ENCODE measurements at regions not wholly inside any gene's neighbourhood (a gene's known extent, or its start where the extent isn't known, plus 50 kb on each side); places are given as distances from the start of the nearest gene placed in this dataset.

DNA sequence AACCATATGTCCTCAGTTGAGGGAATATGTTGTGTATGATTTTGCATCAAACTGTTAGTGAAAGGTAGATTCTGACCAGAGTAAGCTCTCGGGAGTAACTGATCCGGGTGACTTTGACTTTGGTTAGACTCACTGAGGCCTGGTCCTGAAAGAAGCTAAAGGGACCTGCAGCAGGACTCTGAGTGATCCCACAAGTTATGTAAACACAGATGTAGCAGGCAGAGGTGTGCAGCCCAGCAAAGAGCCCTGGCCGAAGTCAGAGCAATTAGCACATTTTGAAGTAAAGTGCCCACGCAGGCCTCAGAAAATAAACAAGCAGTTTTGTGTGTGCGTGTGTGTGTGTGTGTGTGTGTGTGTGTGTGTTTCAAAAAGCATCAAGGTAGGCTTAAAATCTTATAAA is 245.6 kb upstream of the FERD3L start (continued):
- TF ChIP-seq ASH2L (IDR thresholded peaks at IDR 0.05; ENCODE audit: low read length) (no peak), TBP (IDR thresholded peaks at IDR 0.05; ENCODE audit: low read depth, low read length) (no peak), POLR2A (IDR thresholded peaks at IDR 0.05; ENCODE audit: control extremely low read depth in 1 of 2, low read depth in 2 of 2, low read length in 2 of 2) (no peak), KDM1A (IDR thresholded peaks at IDR 0.05; ENCODE audit: borderline replicate concordance, low read length) (no peak), BRCA1 (IDR thresholded peaks at IDR 0.05; ENCODE audit: low read depth, low read length) (no peak), SP4 (IDR thresholded peaks at IDR 0.05; ENCODE audit: low read length) (no peak)

All from H1 (cell line).